ENCODE measurements at regions not wholly inside any gene's neighbourhood (a gene's known extent, or its start where the extent isn't known, plus 50 kb on each side); places are given as distances from the start of the nearest gene placed in this dataset.

DNA sequence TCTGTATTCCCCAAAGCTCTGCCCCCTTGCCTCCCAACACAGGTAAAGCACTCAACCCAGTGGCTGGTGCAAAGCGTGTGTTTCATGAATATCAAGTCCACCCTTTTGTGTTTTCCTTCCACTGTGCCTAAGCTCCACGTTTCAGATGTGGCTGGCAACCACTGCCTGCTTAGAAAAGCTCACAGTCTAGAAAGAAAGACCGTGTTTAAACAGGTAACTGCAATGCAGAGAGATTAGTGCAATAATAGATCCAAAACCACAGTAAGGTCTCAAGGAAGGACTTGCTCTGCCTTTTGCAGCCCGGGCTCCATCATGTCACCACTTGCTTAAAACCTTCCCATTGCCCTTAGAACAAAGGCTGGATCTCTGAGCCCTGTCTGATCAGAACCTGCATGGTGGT is 240.2 kb upstream of the C16orf82 start (continued):
- TF ChIP-seq EMX1 (CRISPR knock-in tag; IDR thresholded peaks at IDR 0.05) (no peak), FOXK1 (CRISPR knock-in tag; IDR thresholded peaks at IDR 0.05) (no peak), ZBTB21 (CRISPR knock-in tag; IDR thresholded peaks at IDR 0.05; ENCODE audit: borderline replicate concordance) (no peak)

DNA sequence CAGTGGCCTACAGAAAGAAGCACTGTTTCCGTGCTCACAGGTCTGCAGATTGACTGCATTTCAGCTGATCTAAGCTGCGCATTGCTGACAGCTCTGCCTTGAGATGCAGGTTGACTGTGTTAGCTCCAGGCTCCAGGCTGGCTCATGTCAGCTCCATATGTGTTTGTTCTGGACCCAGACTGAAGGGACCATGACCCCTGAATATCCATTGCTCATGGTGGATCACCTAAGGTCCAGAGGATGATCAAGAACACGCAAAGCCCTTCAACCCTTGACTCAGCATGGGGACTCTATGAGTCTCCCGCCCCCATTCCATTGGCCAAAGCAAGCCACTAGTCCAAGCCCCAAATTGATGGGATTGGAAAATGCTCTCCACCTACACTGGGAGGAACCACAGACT is 239.3 kb upstream of the C16orf82 start:
- H3K27ac Mint-ChIP-seq = no peak overlapping the region
- no peaks in the 10 kb centered on the region for H3K36me3 Mint-ChIP-seq
- H3K4me3 Mint-ChIP-seq = no peak overlapping the region
- no peaks in the 10 kb centered on the region; the same call in 1 of the 2 replicates for H3K27me3 Mint-ChIP-seq (ENCODE audit: low read depth)
- TF ChIP-seq ZBTB21 (CRISPR knock-in tag; IDR thresholded peaks at IDR 0.05; ENCODE audit: borderline replicate concordance) = no peak
- no peak for TF ChIP-seq IRF2 (CRISPR knock-in tag; IDR thresholded peaks at IDR 0.05; ENCODE audit: borderline replicate concordance, low read depth)
- TF ChIP-seq TEAD4 (CRISPR knock-in tag; IDR thresholded peaks at IDR 0.05) = no peak
- TF ChIP-seq, protein P1, sequence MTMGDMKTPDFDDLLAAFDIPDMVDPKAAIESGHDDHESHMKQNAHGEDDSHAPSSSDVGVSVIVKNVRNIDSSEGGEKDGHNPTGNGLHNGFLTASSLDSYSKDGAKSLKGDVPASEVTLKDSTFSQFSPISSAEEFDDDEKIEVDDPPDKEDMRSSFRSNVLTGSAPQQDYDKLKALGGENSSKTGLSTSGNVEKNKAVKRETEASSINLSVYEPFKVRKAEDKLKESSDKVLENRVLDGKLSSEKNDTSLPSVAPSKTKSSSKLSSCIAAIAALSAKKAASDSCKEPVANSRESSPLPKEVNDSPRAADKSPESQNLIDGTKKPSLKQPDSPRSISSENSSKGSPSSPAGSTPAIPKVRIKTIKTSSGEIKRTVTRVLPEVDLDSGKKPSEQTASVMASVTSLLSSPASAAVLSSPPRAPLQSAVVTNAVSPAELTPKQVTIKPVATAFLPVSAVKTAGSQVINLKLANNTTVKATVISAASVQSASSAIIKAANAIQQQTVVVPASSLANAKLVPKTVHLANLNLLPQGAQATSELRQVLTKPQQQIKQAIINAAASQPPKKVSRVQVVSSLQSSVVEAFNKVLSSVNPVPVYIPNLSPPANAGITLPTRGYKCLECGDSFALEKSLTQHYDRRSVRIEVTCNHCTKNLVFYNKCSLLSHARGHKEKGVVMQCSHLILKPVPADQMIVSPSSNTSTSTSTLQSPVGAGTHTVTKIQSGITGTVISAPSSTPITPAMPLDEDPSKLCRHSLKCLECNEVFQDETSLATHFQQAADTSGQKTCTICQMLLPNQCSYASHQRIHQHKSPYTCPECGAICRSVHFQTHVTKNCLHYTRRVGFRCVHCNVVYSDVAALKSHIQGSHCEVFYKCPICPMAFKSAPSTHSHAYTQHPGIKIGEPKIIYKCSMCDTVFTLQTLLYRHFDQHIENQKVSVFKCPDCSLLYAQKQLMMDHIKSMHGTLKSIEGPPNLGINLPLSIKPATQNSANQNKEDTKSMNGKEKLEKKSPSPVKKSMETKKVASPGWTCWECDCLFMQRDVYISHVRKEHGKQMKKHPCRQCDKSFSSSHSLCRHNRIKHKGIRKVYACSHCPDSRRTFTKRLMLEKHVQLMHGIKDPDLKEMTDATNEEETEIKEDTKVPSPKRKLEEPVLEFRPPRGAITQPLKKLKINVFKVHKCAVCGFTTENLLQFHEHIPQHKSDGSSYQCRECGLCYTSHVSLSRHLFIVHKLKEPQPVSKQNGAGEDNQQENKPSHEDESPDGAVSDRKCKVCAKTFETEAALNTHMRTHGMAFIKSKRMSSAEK (CRISPR knock-in tag; IDR thresholded peaks at IDR 0.05; ENCODE audit: borderline replicate concordance) = no peak
- no peak for TF ChIP-seq JUN (CRISPR knock-in tag; IDR thresholded peaks at IDR 0.05)
- TF ChIP-seq GRHL2 (CRISPR knock-in tag; IDR thresholded peaks at IDR 0.05; ENCODE audit: insufficient replicate concordance, severe bottlenecking) = no peak
- TF ChIP-seq ZNF396 (CRISPR knock-in tag; IDR thresholded peaks at IDR 0.05; ENCODE audit: borderline replicate concordance) = no peak
- TF ChIP-seq, protein P2, sequence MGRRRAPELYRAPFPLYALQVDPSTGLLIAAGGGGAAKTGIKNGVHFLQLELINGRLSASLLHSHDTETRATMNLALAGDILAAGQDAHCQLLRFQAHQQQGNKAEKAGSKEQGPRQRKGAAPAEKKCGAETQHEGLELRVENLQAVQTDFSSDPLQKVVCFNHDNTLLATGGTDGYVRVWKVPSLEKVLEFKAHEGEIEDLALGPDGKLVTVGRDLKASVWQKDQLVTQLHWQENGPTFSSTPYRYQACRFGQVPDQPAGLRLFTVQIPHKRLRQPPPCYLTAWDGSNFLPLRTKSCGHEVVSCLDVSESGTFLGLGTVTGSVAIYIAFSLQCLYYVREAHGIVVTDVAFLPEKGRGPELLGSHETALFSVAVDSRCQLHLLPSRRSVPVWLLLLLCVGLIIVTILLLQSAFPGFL (CRISPR knock-in tag; IDR thresholded peaks at IDR 0.05; ENCODE audit: borderline replicate concordance) = no peak
- TF ChIP-seq, protein P3, sequence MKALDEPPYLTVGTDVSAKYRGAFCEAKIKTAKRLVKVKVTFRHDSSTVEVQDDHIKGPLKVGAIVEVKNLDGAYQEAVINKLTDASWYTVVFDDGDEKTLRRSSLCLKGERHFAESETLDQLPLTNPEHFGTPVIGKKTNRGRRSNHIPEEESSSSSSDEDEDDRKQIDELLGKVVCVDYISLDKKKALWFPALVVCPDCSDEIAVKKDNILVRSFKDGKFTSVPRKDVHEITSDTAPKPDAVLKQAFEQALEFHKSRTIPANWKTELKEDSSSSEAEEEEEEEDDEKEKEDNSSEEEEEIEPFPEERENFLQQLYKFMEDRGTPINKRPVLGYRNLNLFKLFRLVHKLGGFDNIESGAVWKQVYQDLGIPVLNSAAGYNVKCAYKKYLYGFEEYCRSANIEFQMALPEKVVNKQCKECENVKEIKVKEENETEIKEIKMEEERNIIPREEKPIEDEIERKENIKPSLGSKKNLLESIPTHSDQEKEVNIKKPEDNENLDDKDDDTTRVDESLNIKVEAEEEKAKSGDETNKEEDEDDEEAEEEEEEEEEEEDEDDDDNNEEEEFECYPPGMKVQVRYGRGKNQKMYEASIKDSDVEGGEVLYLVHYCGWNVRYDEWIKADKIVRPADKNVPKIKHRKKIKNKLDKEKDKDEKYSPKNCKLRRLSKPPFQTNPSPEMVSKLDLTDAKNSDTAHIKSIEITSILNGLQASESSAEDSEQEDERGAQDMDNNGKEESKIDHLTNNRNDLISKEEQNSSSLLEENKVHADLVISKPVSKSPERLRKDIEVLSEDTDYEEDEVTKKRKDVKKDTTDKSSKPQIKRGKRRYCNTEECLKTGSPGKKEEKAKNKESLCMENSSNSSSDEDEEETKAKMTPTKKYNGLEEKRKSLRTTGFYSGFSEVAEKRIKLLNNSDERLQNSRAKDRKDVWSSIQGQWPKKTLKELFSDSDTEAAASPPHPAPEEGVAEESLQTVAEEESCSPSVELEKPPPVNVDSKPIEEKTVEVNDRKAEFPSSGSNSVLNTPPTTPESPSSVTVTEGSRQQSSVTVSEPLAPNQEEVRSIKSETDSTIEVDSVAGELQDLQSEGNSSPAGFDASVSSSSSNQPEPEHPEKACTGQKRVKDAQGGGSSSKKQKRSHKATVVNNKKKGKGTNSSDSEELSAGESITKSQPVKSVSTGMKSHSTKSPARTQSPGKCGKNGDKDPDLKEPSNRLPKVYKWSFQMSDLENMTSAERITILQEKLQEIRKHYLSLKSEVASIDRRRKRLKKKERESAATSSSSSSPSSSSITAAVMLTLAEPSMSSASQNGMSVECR (CRISPR knock-in tag; IDR thresholded peaks at IDR 0.05; ENCODE audit: borderline replicate concordance) = no peak
- no peak for TF ChIP-seq NFATC4 (CRISPR knock-in tag; IDR thresholded peaks at IDR 0.05)
- TF ChIP-seq, protein P4, sequence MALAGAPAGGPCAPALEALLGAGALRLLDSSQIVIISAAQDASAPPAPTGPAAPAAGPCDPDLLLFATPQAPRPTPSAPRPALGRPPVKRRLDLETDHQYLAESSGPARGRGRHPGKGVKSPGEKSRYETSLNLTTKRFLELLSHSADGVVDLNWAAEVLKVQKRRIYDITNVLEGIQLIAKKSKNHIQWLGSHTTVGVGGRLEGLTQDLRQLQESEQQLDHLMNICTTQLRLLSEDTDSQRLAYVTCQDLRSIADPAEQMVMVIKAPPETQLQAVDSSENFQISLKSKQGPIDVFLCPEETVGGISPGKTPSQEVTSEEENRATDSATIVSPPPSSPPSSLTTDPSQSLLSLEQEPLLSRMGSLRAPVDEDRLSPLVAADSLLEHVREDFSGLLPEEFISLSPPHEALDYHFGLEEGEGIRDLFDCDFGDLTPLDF (CRISPR knock-in tag; IDR thresholded peaks at IDR 0.05) = no peak
- no peak for TF ChIP-seq ZNF138 (CRISPR knock-in tag; conservative IDR thresholded peaks at IDR 0.05)
- TF ChIP-seq HMGA2 (CRISPR knock-in tag; IDR thresholded peaks at IDR 0.05) = no peak
- TF ChIP-seq, protein P5, sequence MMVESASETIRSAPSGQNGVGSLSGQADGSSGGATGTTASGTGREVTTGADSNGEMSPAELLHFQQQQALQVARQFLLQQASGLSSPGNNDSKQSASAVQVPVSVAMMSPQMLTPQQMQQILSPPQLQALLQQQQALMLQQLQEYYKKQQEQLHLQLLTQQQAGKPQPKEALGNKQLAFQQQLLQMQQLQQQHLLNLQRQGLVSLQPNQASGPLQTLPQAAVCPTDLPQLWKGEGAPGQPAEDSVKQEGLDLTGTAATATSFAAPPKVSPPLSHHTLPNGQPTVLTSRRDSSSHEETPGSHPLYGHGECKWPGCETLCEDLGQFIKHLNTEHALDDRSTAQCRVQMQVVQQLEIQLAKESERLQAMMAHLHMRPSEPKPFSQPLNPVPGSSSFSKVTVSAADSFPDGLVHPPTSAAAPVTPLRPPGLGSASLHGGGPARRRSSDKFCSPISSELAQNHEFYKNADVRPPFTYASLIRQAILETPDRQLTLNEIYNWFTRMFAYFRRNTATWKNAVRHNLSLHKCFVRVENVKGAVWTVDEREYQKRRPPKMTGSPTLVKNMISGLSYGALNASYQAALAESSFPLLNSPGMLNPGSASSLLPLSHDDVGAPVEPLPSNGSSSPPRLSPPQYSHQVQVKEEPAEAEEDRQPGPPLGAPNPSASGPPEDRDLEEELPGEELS (CRISPR knock-in tag; IDR thresholded peaks at IDR 0.05) = no peak
- ATAC-seq (no peak), DNase-seq (ENCODE audit: low spot score) (no peak)
- ChIA-PET CTCF (no interaction called here), POLR2A (no interaction called here)
- H3K9me3 Mint-ChIP-seq = peaks cover 9% of the 10 kb centered on the region
- H3K4me1 Mint-ChIP-seq = no peaks in the 10 kb centered on the region
